Parathyroid adenoma (tissue), 2 donors: ENCODE measurements at regions not wholly inside any gene's neighbourhood (a gene's known extent, or its start where the extent isn't known, plus 50 kb on each side); places are given as distances from the start of the nearest gene placed in this dataset.

Experiments
- H2AFZ ChIP-seq: fragments of 300-600 bp; sonication (generic); one replicate; pipeline ENCODE4 v1.7.0; 2017; ENCODE audit warnings: antibody characterized with exemption, mild to moderate bottlenecking
- H3K27ac ChIP-seq: fragments of 300-600 bp; sonication (generic); one replicate; pipeline ENCODE4 v1.7.0; 2017
- H3K27me3 ChIP-seq: fragments of 300-600 bp; sonication (generic); one replicate; pipeline ENCODE4 v1.7.0; 2017; ENCODE audit warnings: low read length; ENCODE audit not compliant: control insufficient read depth, insufficient read depth
- H3K36me3 ChIP-seq: fragments of 300-600 bp; sonication (generic); one replicate; pipeline ENCODE4 v1.7.0; 2017; ENCODE audit warnings: low read length; ENCODE audit not compliant: control insufficient read depth, insufficient read depth
- H3K4me1 ChIP-seq: fragments of 300-600 bp; sonication (generic); one replicate; pipeline ENCODE4 v1.7.0; 2017; ENCODE audit warnings: control low read depth
- H3K4me2 ChIP-seq: fragments of 300-600 bp; sonication (generic); one replicate; pipeline ENCODE4 v1.7.0; 2017; ENCODE audit warnings: low read length
- H3K4me3 ChIP-seq: fragments of 300-600 bp; sonication (generic); one replicate; pipeline ENCODE4 v1.7.0; 2017; ENCODE audit warnings: low read depth, low read length
- H3K79me2 ChIP-seq: fragments of 300-600 bp; sonication (generic); one replicate; pipeline ENCODE4 v1.7.0; 2017; ENCODE audit warnings: control low read depth
- H3K9ac ChIP-seq: fragments of 300-600 bp; sonication (generic); one replicate; pipeline ENCODE4 v1.7.0; 2017; ENCODE audit warnings: mild to moderate bottlenecking
- H3K9me3 ChIP-seq: fragments of 300-600 bp; sonication (generic); one replicate; pipeline ENCODE4 v1.7.0; 2017; ENCODE audit warnings: low read length; ENCODE audit not compliant: control insufficient read depth
- TF ChIP-seq, protein P1 (sequence below): fragments of 300-600 bp; sonication (generic); IDR thresholded peaks from one replicate; pipeline ENCODE4 v1.7.0; 2017; ENCODE audit warnings: antibody characterized with exemption, mild to moderate bottlenecking
- donor health status: primary hyperparathyroidism.

DNA sequence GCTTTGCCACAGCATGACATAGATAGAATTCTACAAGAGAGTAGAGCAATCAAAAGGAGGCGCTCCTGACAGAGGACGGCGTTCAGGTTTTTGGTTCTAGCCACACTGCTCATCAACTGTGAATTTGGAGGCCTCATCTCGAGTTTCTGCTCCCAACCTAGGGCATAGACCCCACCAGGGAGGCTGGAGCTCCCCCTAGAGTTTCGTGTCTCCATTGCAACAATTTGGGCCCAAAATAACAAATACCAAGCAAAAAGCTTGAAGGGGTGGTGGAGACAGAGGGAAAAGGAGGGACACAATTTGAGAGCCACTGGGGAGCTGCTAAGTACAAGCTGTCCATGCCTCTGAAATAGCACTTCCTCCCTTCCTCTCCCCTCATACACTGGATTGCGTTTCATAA is 297.0 kb downstream of the GPATCH2 start:
- no peaks in the 10 kb centered on the region for H3K79me2 ChIP-seq
- peaks cover 3% of the 10 kb centered on the region for H3K4me1 ChIP-seq
- H3K4me3 ChIP-seq, result no peak overlapping the region
- H2AFZ ChIP-seq, result no peak overlapping the region
- TF ChIP-seq, protein P1, sequence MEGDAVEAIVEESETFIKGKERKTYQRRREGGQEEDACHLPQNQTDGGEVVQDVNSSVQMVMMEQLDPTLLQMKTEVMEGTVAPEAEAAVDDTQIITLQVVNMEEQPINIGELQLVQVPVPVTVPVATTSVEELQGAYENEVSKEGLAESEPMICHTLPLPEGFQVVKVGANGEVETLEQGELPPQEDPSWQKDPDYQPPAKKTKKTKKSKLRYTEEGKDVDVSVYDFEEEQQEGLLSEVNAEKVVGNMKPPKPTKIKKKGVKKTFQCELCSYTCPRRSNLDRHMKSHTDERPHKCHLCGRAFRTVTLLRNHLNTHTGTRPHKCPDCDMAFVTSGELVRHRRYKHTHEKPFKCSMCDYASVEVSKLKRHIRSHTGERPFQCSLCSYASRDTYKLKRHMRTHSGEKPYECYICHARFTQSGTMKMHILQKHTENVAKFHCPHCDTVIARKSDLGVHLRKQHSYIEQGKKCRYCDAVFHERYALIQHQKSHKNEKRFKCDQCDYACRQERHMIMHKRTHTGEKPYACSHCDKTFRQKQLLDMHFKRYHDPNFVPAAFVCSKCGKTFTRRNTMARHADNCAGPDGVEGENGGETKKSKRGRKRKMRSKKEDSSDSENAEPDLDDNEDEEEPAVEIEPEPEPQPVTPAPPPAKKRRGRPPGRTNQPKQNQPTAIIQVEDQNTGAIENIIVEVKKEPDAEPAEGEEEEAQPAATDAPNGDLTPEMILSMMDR, result peak; percentile 56
- no peak overlapping the region for H3K9ac ChIP-seq
- no peaks in the 10 kb centered on the region for H3K36me3 ChIP-seq
- H3K27ac ChIP-seq, result no peak overlapping the region
- no peaks in the 10 kb centered on the region for H3K9me3 ChIP-seq
- H3K27me3 ChIP-seq, result no peaks in the 10 kb centered on the region
- H3K4me2 ChIP-seq, result no peak overlapping the region

DNA sequence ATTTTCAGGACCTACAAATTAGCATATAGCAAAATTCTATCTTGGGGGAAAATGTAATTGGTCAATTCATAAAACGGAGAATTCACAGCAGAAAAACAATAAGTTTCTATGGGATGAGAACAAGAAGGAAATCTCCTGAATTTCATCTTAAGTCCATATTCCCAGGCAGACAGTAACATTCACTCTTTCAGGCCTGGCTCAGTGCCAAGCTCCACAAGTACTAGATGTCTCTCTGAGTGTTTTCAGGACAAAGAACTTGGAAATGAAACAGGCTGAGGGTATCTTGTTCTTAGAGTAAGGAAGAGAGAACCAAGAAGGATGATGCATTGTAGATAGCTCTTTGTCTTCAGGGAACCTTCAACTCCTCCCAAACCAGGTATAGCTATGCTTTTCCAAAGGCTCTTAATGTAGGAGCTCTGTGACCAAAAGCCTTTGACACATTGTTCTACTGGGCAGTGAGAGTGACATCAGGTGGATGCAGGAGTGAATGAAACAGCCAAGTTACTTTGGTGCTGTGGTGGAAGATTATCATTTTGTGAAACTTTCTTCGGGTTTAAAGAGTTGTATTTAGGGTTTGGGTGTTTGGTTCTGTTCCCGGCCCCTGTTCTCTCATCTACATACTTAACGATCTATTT is 298.3 kb downstream of the GPATCH2 start:
- Histone ChIP-seq H3K4me3 (no peak overlapping the region), H2AFZ (no peak overlapping the region), H3K9me3 (no peaks in the 10 kb centered on the region), H3K27me3 (no peaks in the 10 kb centered on the region), H3K9ac (no peak overlapping the region), H3K4me1 (peaks cover 3% of the 10 kb centered on the region), H3K27ac (no peak overlapping the region), H3K79me2 (no peaks in the 10 kb centered on the region), H3K36me3 (no peaks in the 10 kb centered on the region), H3K4me2 (no peak overlapping the region)
- TF ChIP-seq, protein P1, result peak; percentile 12

DNA sequence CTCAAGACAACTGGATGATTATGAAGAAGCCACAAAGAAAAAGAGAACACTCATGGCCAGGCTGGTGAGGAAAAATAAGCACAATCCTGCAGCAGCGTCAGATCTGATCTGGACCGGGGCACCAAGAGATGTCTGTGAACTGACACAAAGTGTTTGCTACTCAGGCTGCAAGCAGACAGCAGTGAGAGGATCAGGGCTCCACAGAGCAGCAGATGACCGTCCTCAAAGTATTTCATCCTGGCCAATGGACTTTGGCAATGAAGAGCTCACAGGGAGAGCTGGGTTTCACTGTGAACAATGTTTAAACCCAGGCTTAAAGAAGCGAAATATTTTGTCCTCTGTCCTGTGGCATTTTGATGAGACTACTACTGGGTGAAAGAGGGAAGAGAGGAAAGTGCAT is 299.2 kb downstream of the GPATCH2 start:
- Histone ChIP-seq H3K4me1 (peaks cover 3% of the 10 kb centered on the region), H3K27me3 (no peaks in the 10 kb centered on the region), H3K4me2 (no peak overlapping the region), H3K79me2 (no peaks in the 10 kb centered on the region), H3K9me3 (no peaks in the 10 kb centered on the region), H3K9ac (no peak overlapping the region), H2AFZ (peak overlapping the region; percentile 62), H3K27ac (no peak overlapping the region), H3K36me3 (no peaks in the 10 kb centered on the region), H3K4me3 (no peak overlapping the region)
- TF ChIP-seq, protein P1, result no peak

DNA sequence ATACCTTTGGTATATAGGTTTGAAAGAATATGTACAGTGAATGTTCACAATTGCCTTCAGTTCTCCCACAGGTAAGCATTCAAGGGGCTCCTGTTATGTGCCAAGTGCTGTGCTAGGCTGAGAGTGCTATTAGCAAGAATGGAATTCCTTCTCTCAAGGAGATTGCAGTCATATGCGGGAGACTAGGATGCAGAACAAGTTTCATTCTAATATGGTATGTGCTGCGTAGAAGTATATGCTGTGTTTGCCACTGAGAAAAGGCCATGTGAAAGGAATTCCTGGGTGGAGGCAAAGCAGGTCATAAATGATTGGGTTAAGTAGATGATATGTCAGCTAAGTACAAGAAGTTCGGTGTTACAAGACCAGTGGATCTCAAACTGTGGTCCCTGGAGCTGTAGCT is 303.0 kb downstream of the GPATCH2 start:
- no peaks in the 10 kb centered on the region for H3K9me3 ChIP-seq
- no peaks in the 10 kb centered on the region for H3K36me3 ChIP-seq
- no peak overlapping the region for H3K9ac ChIP-seq
- H3K4me3 ChIP-seq, result no peak overlapping the region
- H3K4me1 ChIP-seq, result no peaks in the 10 kb centered on the region
- no peak overlapping the region for H3K4me2 ChIP-seq
- TF ChIP-seq, protein P1, result no peak
- no peak overlapping the region for H3K27ac ChIP-seq
- H3K27me3 ChIP-seq, result no peaks in the 10 kb centered on the region
- no peak overlapping the region for H2AFZ ChIP-seq
- H3K79me2 ChIP-seq, result no peaks in the 10 kb centered on the region

DNA sequence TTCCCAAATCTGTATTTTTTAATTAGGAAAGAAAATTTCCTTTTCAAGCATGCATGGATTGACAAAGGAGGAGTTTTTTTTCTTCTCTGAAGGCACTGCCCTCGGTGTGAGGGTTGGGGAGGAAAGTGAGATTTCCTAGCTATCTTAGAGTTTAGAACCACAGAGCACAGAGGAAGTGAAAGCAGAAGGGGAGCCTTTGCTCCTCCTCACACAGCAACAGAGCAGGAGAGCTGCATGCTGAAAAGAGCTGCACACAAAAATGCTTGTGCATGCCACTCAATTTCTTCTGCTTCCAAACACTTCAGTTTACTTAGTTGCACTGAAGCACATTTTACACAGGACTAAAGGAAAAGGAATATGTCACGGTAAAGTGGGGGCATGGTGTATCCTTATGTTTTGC is 308.1 kb downstream of the GPATCH2 start:
- TF ChIP-seq, protein P1, result no peak
- H3K4me2 ChIP-seq, result no peak overlapping the region
- H3K4me1 ChIP-seq, result no peaks in the 10 kb centered on the region
- H3K27me3 ChIP-seq, result no peaks in the 10 kb centered on the region
- no peak overlapping the region for H3K9ac ChIP-seq
- H3K79me2 ChIP-seq, result no peaks in the 10 kb centered on the region
- H3K4me3 ChIP-seq, result no peak overlapping the region
- H3K27ac ChIP-seq, result no peak overlapping the region
- no peak overlapping the region for H2AFZ ChIP-seq
- no peaks in the 10 kb centered on the region for H3K36me3 ChIP-seq
- no peaks in the 10 kb centered on the region for H3K9me3 ChIP-seq
